ENCODE measurements at regions not wholly inside any gene's neighbourhood (a gene's known extent, or its start where the extent isn't known, plus 50 kb on each side); places are given as distances from the start of the nearest gene placed in this dataset.
"Not testable (repeated sequence)": the region's sequence is repeated elsewhere in the genome, so short reads cannot be mapped to it uniquely, and the experiment has no call there.

DNA sequence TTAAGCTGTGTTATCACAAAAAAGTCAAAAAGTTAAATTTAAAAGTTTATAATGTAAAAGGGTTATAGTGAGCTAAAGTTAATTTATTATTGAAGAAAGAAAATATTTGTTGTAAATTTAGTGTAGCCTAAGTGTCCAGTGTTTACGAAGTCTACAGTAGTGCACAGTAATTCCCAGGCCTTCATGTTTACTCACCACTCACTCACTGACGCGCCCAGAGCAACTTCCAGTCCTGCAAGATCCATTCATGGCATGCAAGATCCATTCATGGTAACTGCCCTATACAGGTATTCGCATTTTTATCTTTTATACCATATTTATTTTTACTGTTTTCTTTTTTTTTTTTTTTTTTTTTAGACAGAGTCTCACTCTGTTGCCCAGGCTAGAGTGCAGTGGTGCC is 69.5 kb downstream of the TPRA1 start:
- no peak for DNase-seq

DNA sequence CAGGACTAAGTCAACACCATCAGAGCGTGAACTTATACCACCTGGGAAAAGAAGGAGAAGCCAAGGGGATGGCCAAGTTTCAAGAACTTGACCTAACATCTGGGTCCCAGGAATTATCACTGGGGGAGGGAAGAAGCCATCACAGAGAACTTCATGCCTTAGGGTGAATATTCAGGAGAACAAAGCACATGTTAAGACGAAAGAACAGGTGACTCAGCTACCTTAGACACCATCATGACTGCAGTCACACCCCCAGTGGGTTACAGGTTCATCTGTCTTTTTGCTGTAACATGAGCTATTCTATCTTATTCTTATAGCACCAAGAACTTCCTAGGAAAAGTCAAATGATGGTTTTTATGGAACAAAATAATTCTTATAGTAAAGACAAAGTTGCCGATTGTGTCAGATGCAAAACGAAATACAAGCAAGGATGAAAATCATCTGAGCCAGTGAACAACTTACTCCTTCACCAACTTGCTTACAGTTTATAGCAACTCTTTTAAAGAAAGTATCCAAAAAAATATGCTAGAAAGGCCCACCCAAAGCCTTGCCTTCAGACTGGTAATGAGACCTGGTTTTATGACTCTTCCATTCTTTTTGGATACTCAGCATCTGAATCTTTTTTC is 72.0 kb downstream of the TPRA1 start:
- DNase-seq = no peak

DNA sequence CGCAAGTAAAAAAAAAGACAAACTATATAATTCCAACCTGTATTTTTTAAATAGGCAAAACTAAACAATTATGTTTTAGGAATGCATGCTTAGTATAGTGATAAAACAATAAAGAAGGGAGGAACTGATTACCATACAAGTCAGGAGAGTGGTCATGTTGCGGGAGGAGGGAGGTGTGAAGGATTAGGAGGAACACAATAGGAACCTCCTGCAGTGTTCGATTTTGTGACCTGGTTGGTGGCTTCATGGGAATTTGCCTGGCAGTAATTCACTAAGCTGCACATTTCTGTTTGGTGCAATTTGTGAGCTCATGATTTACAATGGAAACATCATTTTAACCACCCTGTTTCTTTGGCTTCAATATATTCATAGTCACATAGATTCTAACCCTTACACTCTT is 78.3 kb downstream of the TPRA1 start:
- DNase-seq = no peak

DNA sequence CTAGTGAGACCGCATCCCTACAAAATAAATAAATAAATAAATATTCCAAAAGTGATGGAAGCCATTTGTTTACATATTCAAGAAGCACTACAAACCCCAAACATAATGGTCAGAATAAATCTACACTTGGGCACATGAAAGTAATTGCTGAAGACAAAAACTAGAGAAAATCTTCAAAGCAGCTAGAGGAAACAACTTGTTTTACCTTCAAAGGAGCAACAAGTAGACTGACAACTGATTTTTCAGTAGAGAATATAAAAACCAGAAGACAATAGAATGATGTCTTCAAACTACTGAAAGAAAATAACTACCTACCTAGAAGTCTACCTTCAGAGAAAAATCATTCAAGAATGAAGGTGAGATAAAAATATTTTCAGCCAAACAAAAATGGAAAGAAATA is 89.4 kb downstream of the TPRA1 start:
- no peak for DNase-seq

DNA sequence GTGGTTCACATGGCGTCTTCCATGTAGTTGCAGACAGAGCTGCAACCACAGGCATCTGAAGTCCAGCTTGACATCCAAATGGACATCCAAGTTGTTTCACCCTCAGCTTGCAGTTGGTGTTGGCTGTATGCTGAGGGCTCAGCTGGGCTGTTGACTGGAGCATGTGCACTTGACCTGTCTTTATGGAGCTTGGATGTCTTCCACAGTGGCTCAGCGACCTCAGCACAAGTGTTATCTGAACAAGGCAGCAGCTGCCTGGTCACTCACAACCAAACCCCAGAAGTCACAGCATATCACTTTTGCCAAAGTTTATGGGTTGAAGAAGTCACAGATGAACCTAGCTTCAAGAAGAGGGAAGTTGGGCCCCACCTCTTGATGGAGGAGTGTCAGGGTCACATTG is 92.9 kb downstream of the TPRA1 start:
- no peak for DNase-seq

DNA sequence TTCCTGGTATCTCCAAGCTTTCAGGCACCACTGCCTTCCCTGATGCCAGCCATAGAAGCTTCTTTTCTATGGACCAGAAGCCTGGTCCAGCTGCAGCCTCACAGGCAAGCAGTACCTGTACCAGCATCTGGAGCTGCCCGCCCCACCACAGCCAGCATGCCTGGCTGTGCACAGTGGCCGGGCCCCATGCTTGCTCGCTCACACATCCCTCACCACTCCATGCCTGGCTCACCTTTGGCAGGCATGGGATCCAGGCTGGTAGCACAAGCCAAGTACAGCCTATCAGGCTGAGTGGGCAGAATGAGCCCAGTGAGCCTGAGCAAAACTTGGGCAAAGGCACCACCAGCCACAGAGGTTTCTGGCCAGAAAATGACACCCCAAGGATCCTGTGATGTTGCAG is 93.4 kb downstream of the TPRA1 start:
- DNase-seq = no peak

DNA sequence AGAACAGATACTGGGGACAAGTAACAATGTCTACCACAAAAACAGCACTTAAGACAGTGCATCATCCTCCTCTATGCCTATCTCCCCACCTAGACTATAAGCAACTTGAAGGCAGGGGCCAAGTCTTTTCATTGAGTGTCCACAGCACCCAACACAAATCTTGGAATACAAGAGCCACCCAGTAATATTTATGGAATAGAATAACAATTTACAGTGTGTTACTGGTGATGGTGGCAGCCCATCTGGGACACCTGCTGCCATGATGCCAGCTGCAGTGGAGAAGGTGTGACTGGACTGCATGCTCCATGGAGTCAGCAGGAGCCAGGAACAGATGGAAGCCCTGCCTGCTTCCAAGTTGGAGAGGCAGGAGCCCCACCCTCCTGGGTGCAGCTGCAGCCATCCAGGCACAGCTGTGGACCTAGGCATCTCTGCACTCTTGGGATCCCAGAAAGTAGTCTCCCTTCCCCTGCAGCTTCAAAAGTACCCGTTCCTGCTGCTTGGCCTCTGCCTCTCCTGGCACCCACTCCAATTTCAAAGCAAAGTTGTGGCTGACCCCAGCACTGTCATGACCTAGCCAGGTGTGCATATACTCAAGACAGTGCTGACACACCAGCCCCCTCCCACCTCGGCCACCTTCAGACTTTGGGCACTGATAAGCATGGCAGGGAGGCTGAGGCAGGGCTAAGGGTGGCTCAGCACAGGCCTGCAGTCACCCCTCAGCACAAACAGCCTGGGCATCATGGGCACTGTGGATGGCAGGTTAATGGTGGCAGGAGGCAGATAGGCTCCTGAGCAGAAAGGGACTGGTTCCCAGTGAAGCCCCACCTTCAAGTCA is 94.5 kb downstream of the TPRA1 start:
- DNase-seq = no peak

DNA sequence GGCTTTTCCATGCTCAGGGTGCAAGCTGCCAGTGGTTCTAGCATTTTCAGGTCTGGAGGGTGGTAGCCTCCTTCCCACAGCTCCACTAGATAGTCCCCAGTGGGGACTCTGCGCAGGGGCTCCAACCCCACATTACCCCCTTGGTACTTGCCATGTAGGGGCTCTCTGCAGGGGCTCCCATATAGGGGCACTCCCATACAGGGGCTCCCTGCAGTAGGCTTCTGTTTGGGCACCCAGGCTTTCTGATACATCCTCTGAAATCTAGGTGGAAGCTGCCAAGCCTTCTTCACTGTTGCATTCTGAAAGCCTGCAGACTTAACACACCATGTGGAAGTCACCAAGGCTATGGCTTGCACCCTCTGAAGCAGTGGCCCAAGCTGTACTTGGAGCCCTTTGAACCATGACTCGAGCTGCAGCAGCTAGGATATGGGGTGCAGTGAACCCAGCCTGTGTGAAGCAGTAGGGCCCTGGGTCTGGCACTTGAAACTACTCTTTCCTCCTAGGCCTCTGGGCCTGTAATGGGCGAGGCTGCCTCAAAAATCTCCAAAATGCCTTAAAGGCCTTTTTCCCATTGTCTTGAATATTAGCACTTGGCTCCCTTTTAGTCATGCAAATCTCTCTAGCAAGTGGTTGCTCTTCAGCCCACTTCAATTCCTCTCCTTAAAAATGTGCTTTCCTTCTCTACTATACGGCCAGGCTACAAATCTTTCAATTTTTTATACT is 96.4 kb downstream of the TPRA1 start:
- no peak for DNase-seq

DNA sequence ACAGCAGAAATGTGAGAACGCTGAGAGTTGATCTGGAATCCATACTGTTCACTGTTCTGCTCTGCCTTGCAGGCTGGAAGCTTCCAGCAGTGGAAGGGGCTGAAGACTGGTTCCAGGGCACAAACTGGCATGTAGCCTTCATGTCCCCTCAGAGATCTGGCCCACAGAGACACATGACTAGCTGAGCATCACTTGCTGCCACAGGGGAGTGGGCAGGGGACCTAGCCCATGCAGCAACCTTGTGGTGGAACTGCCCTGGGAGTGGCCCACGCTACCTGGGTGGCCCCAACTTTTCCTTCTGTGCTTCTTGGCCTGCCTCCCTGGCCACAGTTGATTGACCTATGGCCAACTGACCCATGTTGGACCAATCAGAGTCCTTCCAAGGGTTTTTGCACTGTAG is 98.1 kb downstream of the TPRA1 start:
- no peak for DNase-seq

DNA sequence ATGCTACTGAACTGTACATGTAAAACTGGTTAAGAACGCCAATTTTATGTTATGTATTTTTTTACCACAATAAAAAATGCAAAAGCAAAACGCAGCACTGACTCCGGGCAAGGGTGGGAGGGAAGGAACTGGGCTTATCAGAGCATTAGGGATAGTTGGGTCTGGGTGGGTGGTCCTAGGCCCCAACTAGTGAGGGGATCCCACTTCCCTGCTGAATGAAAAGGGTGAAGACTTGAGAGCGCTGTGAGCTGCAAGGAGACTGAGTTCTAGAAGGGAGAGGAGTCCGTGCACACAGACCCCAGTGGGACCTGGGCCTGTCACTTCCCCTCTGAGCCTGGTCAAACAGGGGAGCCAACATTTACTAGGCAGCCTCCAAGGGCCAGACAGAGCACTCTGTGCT is 98.6 kb downstream of the TPRA1 start:
- no peak for DNase-seq

DNA sequence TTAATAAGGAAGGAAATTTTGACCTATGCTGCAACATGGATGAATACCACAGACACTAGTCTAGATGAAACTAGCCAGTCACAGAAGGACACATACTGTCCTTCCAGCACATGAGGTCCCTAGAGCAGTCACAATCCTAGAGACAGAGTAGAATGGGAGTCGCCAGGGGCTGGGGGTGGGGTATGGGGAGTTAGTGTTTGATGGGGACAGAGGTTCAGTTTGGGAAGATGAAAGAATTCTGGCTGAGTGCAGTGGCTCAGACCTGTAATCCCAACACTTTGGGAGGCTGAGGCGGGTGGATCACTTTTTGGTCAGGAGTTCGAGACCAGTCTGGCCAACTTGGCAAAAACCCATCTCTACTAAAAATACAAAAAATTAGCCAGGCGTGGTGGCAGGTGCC is 99.2 kb downstream of the TPRA1 start:
- no peak for DNase-seq

DNA sequence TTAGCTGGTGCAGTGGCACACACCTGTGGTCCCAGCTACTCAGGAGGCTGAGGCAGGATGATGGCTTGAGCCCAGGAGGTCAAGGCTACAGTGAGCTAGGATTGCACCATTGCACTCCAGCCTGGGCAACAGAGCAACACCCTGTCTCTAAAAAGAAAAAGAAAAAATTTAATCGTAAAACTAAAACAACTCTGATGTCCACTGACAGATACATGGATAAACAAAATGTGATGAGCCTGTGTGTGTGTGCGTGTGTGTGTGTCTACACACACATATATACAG is 99.6 kb downstream of the TPRA1 start:
- not testable (repeated sequence) for DNase-seq

DNA sequence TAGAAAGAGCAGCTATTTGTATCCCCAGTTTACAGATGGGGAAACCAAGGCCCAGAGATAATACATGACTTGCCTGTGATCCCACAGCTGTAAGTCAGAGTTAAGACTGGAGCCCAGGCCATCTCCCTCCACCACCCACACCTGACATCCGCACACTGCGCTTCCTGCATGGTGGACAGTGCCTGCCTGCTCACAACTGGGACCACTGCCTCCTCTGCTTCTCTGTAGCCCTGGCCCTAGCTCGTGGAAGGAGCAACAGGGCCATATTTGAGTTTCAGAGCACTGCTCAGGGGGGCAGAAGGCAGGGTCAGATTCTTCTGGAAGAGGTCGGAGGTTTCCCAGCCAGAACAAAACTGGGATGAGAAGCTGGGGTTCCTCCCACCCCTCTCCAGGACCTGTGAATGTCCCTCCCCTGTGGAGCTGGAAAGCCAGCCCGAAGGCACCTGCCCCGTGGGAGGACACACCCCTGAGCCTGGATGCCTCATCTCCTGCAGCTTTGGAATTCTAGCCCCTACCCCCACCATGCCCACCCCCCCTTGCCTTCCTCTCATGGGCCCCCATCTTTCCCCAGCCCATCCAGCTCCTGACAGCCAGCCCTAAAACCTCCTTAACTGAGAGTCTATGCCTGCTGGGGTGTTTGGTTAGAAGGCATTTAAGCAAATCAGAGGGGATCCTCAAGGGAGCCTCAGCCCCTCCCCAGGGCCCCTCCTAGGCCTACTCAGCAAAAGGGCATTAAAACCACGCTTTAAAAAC is 100.1 kb downstream of the TPRA1 start:
- no peak for DNase-seq

DNA sequence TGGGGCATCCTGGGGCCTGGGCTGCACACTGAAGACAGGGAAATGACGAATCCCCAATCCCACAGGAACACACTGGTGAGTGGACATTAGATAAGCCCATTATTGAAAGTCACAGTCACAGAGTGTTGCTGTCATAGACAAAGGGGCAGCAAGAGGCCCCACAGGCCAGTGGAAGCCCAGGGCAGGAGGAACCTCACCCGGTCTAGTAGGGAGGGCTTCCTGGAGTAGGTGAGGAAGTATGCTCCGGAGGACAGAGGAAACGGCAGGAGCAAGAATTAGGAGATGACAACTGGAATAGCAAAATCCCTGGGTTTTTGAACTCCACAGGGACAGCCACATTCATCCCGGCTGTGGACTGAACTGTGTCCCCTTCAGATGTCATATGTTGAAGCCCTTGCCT is 101.2 kb downstream of the TPRA1 start:
- no peak for DNase-seq

DNA sequence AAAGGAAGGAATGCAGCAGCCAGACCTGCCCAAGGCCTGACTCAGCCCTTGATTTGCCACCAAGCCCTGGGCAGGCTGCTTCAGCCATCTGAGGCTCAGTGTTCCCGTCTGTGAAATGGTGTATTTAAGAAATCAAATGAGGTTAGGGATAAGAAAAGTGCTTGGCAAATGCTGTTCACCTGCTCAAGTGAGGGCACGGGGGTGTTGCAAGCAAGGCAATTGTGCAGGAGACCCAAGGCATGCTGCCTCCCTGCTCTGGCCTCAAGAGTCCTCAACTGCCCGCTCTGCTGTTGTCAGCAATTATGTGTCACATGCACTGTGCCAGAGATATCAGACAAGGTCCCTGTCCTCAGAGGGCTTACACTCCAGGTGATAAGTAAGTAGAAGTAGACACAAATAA is 101.8 kb downstream of the TPRA1 start:
- no peak for DNase-seq

DNA sequence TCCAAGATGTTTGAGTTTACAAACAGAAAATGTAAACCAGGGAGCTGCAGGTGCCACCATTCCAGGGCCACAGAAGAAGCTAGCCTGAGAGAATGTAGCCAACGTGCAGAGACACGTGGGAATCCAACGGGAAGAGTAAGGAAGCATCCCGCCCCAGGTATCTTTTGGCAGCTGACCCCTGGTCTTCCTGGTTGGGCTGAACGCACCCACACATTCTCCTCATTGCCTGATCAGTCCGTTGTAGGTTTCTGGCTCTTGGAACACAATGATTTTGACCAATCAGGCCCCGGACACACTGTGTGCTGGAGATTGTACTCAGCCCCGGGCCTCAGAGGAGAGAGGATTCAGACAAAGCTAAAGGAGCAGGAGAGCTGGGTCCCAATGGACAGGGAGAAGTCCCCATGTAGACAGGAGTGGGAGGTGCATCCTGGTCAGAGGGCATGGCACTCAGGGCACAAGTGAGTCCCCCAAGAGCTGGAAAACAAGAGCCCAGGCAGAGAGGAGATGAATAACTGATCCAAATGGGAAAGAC is 102.3 kb downstream of the TPRA1 start:
- peak; percentile 20 for DNase-seq

DNA sequence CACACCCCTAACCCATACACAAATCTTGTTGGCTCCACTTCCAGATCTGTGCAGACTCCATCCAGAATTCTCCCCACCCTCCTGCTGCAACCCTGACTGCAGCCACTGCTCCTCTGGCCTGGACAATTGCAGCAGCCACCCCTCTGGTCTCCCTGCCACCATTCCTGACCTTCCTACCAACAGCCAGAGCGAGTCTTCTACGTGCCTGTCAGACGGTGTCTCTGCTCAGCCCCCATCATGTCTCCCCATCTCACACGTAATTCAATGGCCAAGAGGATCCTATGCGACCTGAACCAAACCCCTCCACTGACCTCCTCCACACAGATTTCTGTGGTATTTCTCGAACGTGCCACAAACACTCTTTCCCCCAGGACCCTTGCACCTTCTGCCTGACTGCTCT is 103.3 kb downstream of the TPRA1 start:
- peak; percentile 21 for DNase-seq

DNA sequence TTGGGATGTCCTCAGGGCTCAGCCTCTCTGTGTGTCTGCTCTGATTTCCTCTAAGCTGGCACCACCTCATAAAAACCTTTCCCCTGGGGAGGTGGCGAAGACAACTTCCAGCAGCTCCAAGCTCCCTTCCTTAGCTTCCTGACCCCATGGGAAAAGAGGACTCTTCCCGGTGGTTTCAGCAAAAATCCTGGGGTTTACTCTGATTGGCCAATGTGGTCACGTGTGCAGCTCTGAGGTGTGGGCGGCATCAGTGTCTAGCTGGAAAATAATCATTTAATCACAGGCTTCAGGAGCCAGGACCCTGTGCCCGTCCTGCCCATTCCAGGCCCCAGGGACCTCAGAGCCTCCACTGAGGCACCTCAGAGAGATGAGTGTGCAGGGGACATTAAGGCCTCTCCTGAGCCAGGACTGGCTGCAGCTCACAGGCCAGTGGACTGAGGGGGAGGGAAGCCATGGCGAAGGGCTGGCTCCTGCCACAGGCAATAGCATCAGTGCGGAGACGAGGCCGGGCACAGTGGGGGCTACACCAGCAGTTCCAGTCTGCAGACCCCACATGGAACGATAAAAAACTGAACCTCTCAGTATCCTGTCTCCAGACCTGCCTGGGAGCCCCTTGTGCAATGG is 104.1 kb downstream of the TPRA1 start:
- DNase-seq = peak; percentile 20

DNA sequence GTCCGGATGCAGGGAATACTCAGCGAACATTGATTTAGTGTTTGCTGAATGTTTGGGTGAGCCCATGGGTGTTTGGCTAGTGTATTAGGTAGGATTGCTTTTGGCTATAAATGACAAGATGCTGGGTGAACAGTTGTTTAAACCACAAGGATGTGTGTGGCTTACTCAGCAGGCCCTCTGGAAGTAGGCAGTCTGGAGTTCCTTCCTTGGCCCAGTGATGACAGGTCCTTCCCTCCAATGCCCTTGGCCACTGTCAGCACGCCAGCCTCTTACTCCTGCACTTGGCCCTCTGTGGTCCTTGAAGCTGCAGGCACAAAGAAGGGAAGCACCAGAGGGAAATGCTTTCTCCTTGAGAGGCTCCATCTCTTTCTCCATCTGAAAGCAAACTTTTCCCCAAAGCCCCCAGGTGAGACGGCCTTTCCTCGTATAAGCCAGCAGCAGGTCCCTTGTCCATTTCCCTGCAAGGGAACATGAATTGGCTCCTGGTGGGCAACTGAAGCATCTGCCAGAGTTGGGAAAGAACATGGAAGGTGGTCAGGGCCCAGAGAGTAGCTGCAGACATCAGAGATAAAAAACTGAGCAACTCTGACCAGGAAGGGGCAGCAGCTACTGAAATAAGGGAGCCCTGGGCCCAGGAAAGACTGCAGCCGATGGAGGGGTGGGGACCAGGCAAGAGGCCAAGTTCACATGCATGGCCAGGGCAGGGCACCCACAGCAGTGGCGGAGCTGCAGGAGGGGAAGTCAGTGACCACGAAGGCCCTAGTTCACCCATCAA is 105.0 kb downstream of the TPRA1 start:
- peak; percentile 27 for DNase-seq

DNA sequence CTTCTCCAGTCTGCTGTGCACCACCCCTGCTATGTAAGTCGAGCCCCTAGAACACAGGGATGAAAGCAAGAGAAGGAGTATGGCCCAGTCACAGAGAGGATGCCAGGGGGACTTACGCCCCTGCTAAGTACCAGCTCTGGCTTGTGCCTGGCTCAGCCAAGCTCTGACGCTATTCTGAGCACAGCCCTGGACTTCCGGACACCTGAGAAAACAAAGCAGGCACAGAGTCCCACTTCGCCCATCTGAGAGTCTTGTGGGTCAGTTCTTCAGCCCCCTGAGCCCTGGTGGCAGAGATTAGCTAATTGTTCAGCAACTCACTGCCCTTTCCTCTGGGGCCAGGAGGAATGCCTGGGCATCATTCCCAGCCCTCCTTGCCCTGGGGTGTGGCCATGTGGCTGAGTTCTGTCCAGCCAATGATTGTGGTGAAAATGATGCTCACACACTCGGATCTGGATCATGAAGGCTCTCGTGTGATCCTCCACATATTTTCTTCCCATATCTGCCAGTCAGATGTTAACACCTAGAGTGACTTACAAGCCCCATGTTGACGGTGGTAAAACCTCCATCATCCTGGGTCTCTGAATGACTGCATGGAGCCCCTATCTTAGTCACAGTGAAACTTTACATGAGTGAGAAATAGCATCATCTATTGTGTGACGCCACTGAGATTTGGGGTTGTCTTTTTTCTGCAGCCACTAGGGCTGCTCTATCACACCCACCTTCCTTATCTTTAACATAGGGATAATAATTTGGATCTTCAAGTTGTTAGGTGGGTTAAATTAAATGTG is 105.7 kb downstream of the TPRA1 start:
- peak; percentile 53 for DNase-seq

All from stimulated activated CD8-positive, alpha-beta memory T cell treated with anti-CD3 and anti-CD28 coated beads, Interleukin-4, amount 100 ng/mL, for 48 hours (primary cell).